K562 (cell line): ENCODE measurements at regions not wholly inside any gene's neighbourhood (a gene's known extent, or its start where the extent isn't known, plus 50 kb on each side); places are given as distances from the start of the nearest gene placed in this dataset.

Experiments used
- AFF4 ChIP-seq: sonication (generic); formaldehyde crosslinking; IDR thresholded peaks from 2 replicates; pipeline ENCODE4 v1.8.0; 2023; ENCODE audit warnings: mild to moderate bottlenecking, missing genetic modification reagents
- CCNT2 ChIP-seq: IDR thresholded peaks from 2 replicates; pipeline ENCODE4 v1.6.1; 2011; ENCODE audit warnings: borderline replicate concordance, low read depth, mild to moderate bottlenecking, moderate library complexity, mixed read lengths, low read length; ENCODE audit not compliant: insufficient read length; ENCODE audit errors: extremely low read depth
- CEBPG ChIP-seq, 3 experiments: fragments of 200-800 bp in 1 of 3; sonication (Bioruptor generic) in 1 of 3; sonication (generic) in 1 of 3; formaldehyde crosslinking in 1 of 3; IDR thresholded peaks in 2 of 3; conservative IDR thresholded peaks in 1 of 3; 2 replicates each; pipeline versions ENCODE4 v1.6.1 to v1.8.0; 2016 to 2022; ENCODE audit warnings: missing compliant biosample characterization in 2 of 3, missing genetic modification characterization in 2 of 3, mild to moderate bottlenecking in 1 of 3, missing genetic modification reagents in 1 of 3
- ELK1 ChIP-seq: sonication (generic); formaldehyde crosslinking; IDR thresholded peaks from 2 replicates; pipeline ENCODE4 v1.8.1; 2022; ENCODE audit warnings: missing genetic modification reagents
- HEY1 ChIP-seq: fragments of 250-450 bp; sonication (Bioruptor Pico); IDR thresholded peaks from 2 replicates; pipeline ENCODE4 v1.5.0; 2020; ENCODE audit warnings: mild to moderate bottlenecking, moderate library complexity, borderline replicate concordance
- IFI16 ChIP-seq: fragments of 250-450 bp; sonication (Bioruptor Pico); IDR thresholded peaks from 2 replicates; pipeline ENCODE4 v2.1.2; 2022; ENCODE audit warnings: mild to moderate bottlenecking, inconsistent platforms
- KLF10 ChIP-seq: fragments of 250-450 bp; sonication (Bioruptor Pico); IDR thresholded peaks from 2 replicates; pipeline ENCODE4 v1.6.1; 2021; ENCODE audit warnings: matching md5 sums
- MCM2 ChIP-seq: fragments of 450-650 bp; IDR thresholded peaks from 2 replicates; pipeline ENCODE4 v1.6.1; 2017; ENCODE audit warnings: low read depth, mild to moderate bottlenecking
- MITF ChIP-seq: IDR thresholded peaks from 2 replicates; pipeline ENCODE4 v1.6.1; 2014; ENCODE audit warnings: antibody characterized with exemption
- MLLT1 ChIP-seq, 2 experiments: fragments of 450-650 bp; IDR thresholded peaks; 2 replicates each; pipeline ENCODE4 v1.6.1; 2016
- NCOA6 ChIP-seq: fragments of 450-650 bp; IDR thresholded peaks from 2 replicates; pipeline ENCODE4 v1.6.1; 2017; ENCODE audit warnings: mild to moderate bottlenecking
- PHTF2 ChIP-seq: fragments of 250-450 bp; sonication (Bioruptor Pico); IDR thresholded peaks from 2 replicates; pipeline ENCODE4 v1.5.0; 2021; ENCODE audit warnings: mild to moderate bottlenecking
- RCOR1 ChIP-seq, 2 experiments: IDR thresholded peaks; 2 replicates each; pipeline ENCODE4 v1.6.1; 2012; ENCODE audit warnings: low read depth in 2 of 2, low read length in 2 of 2, borderline replicate concordance in 1 of 2, improper control_type of control experiment in 1 of 2
- STAG1 ChIP-seq: sonication (generic); formaldehyde crosslinking; IDR thresholded peaks from 2 replicates; pipeline ENCODE4 v1.5.0; 2020; ENCODE audit warnings: missing genetic modification reagents, borderline replicate concordance
- TAF9B ChIP-seq: fragments of 450-650 bp; IDR thresholded peaks from 2 replicates; pipeline ENCODE4 v1.6.1; 2018; ENCODE audit warnings: mild to moderate bottlenecking; ENCODE audit not compliant: partially characterized antibody
- TOE1 ChIP-seq, 2 experiments: fragments of 450-650 bp in 1 of 2; sonication (generic) in 1 of 2; formaldehyde crosslinking in 1 of 2; IDR thresholded peaks; 2 replicates each; pipeline versions ENCODE4 v1.7.1 to v1.8.0; 2016 to 2022; ENCODE audit warnings: borderline replicate concordance in 2 of 2, mild to moderate bottlenecking in 2 of 2, antibody characterized with exemption in 1 of 2, inconsistent platforms in 1 of 2, low read depth in 1 of 2, missing genetic modification reagents in 1 of 2, moderate library complexity in 1 of 2
- TRIM24 ChIP-seq, 2 experiments: fragments of 450-650 bp; IDR thresholded peaks; 2 replicates each; pipeline ENCODE4 v1.6.1; 2016
- ZNF23 ChIP-seq: fragments of 250-450 bp; sonication (Bioruptor Pico); IDR thresholded peaks from 2 replicates; pipeline ENCODE4 v1.4.0; 2020; ENCODE audit warnings: mild to moderate bottlenecking
- ZNF239 ChIP-seq: fragments of 250-450 bp; sonication (Bioruptor Pico); IDR thresholded peaks from 2 replicates; pipeline ENCODE4 v1.4.0; 2020; ENCODE audit warnings: mild to moderate bottlenecking
- ZNF324 ChIP-seq: fragments of 250-450 bp; sonication (Bioruptor Pico); IDR thresholded peaks from 2 replicates; pipeline ENCODE4 v1.4.0; 2020; ENCODE audit warnings: mild to moderate bottlenecking

- TF ChIP-seq AFF4 (CRISPR knock-in tag) (no peak), MCM2 (no peak), TRIM24 (IDR thresholded peaks at IDR 0.05) (no peak), PHTF2 (CRISPR knock-in tag) (no peak), IFI16 (CRISPR knock-in tag) (no peak), RCOR1 (IDR thresholded peaks at IDR 0.05; ENCODE audit: borderline replicate concordance in 1 of 2, low read depth in 2 of 2, low read length in 2 of 2) (no peak), HEY1 (CRISPR knock-in tag) (no peak), MITF (no peak), ZNF23 (CRISPR knock-in tag) (no peak), MLLT1 (IDR thresholded peaks at IDR 0.05) (no peak), NCOA6 (no peak), STAG1 (CRISPR knock-in tag) (no peak), ZNF324 (CRISPR knock-in tag) (no peak), ELK1 (no peak), CEBPG (CRISPR knock-in tag; IDR thresholded peaks at IDR 0.05) (no peak), CEBPG (tag; conservative IDR thresholded peaks at IDR 0.05 in 1 of 2, IDR thresholded peaks at IDR 0.05 in 1 of 2) (peak in 1 of 2 experiments; percentile 26; a peak in 1 of 4 replicates), TOE1 (IDR thresholded peaks at IDR 0.05; ENCODE audit: borderline replicate concordance) (no peak), TOE1 (CRISPR knock-in tag; IDR thresholded peaks at IDR 0.05; ENCODE audit: borderline replicate concordance, low read depth) (no peak), CCNT2 (no peak), ZNF239 (CRISPR knock-in tag) (no peak), KLF10 (CRISPR knock-in tag) (no peak), TAF9B (no peak)
Observed at GRCh38 chr16:79882340-79883005, 281.9 kb upstream of the MAF start (continued).
